Liver (tissue), 8 donors: ENCODE measurements at regions not wholly inside any gene's neighbourhood (a gene's known extent, or its start where the extent isn't known, plus 50 kb on each side); places are given as distances from the start of the nearest gene placed in this dataset.

Experiments used
- DNase-seq: peaks from one replicate; pipeline ENCODE4 v3.0.0-alpha.2; 2017; ENCODE audit warnings: low spot score
- H3K27ac ChIP-seq, 2 donors: one replicate each; pipeline ENCODE4 v1.7.0; 2013; ENCODE audit warnings: inconsistent platforms in 2 of 2, low read length in 2 of 2, control low read depth in 1 of 2, low read depth in 1 of 2, mild to moderate bottlenecking in 1 of 2
- H3K27me3 ChIP-seq, 4 donors: one replicate each; pipeline versions ENCODE4 v1.6.1 to v1.7.0; 2013; ENCODE audit warnings: low read length in 3 of 4, inconsistent platforms in 1 of 4, mild to moderate bottlenecking in 1 of 4, moderate library complexity in 1 of 4; ENCODE audit not compliant: control insufficient read depth in 4 of 4, insufficient read depth in 4 of 4
- H3K36me3 ChIP-seq, 4 donors: one replicate each; pipeline versions ENCODE4 v1.6.1 to v1.7.0; 2013; ENCODE audit warnings: low read length in 3 of 4, mild to moderate bottlenecking in 3 of 4, low read depth in 1 of 4, moderate library complexity in 1 of 4; ENCODE audit not compliant: control insufficient read depth in 4 of 4, insufficient read depth in 3 of 4
- H3K4me1 ChIP-seq, 4 donors: one replicate each; pipeline versions ENCODE4 v1.6.1 to v1.7.0; 2013; ENCODE audit warnings: low read length in 3 of 4, mild to moderate bottlenecking in 3 of 4, moderate library complexity in 1 of 4; ENCODE audit not compliant: control insufficient read depth in 4 of 4, insufficient read depth in 4 of 4
- H3K4me3 ChIP-seq, 3 donors: one replicate each; pipeline versions ENCODE4 v1.6.1 to v1.7.0; 2013; ENCODE audit warnings: low read length in 3 of 3, control low read depth in 1 of 3, low read depth in 1 of 3, mild to moderate bottlenecking in 1 of 3
- H3K9ac ChIP-seq, 2 donors: one replicate each; pipeline ENCODE4 v1.7.0; 2013; ENCODE audit warnings: low read length in 2 of 2, mild to moderate bottlenecking in 2 of 2, moderate library complexity in 2 of 2, control low read depth in 1 of 2, low read depth in 1 of 2
- H3K9me3 ChIP-seq, 4 donors: one replicate each; pipeline versions ENCODE4 v1.6.1 to v1.7.0; 2013; ENCODE audit warnings: low read length in 3 of 4; ENCODE audit not compliant: control insufficient read depth in 4 of 4
- ATF3 ChIP-seq: IDR thresholded peaks from 2 replicates; pipeline ENCODE4 v1.6.1; 2016; ENCODE audit warnings: antibody characterized with exemption
- CTCF ChIP-seq: fragments of 150-350 bp; IDR thresholded peaks from 2 replicates; pipeline ENCODE4 v1.5.1; 2017; ENCODE audit warnings: improper control_type of control experiment, low read depth, low read length; ENCODE audit not compliant: missing input control
- EGR1 ChIP-seq, 2 donors: IDR thresholded peaks; 2 replicates each; pipeline ENCODE4 v1.6.1; 2016 to 2018; ENCODE audit warnings: antibody characterized with exemption in 2 of 2, low read depth in 2 of 2
- FOXA1 ChIP-seq: IDR thresholded peaks from 2 replicates; pipeline ENCODE4 v1.6.1; 2016; ENCODE audit warnings: antibody characterized with exemption
- FOXA2 ChIP-seq: IDR thresholded peaks from 2 replicates; pipeline ENCODE4 v1.6.1; 2016; ENCODE audit warnings: antibody characterized with exemption
- GABPA ChIP-seq, 2 donors: IDR thresholded peaks in 1 of 2; conservative IDR thresholded peaks in 1 of 2; 2 replicates each; pipeline ENCODE4 v1.6.1; 2016; ENCODE audit warnings: antibody characterized with exemption in 2 of 2, mild to moderate bottlenecking in 1 of 2, moderate library complexity in 1 of 2
- HNF4A ChIP-seq, 2 donors: conservative IDR thresholded peaks; 2 replicates each; pipeline ENCODE4 v1.6.1; 2016; ENCODE audit warnings: antibody characterized with exemption in 2 of 2, mild to moderate bottlenecking in 2 of 2
- HNF4G ChIP-seq: IDR thresholded peaks from 2 replicates; pipeline ENCODE4 v1.6.1; 2016; ENCODE audit warnings: antibody characterized with exemption
- JUND ChIP-seq, 2 donors: IDR thresholded peaks; 2 replicates each; pipeline ENCODE4 v1.6.1; 2016; ENCODE audit warnings: antibody characterized with exemption in 2 of 2
- MAX ChIP-seq: IDR thresholded peaks from 2 replicates; pipeline ENCODE4 v1.6.1; 2016; ENCODE audit warnings: antibody characterized with exemption
- NR2F2 ChIP-seq: IDR thresholded peaks from 2 replicates; pipeline ENCODE4 v1.6.1; 2016; ENCODE audit warnings: antibody characterized with exemption
- RAD21 ChIP-seq, 2 donors: IDR thresholded peaks; 2 replicates each; pipeline ENCODE4 v1.6.1; 2016; ENCODE audit warnings: antibody characterized with exemption in 2 of 2, mild to moderate bottlenecking in 2 of 2
- REST ChIP-seq: IDR thresholded peaks from 2 replicates; pipeline ENCODE4 v1.6.1; 2016; ENCODE audit warnings: antibody characterized with exemption, mild to moderate bottlenecking
- RXRA ChIP-seq, 2 donors: IDR thresholded peaks; 2 replicates each; pipeline ENCODE4 v1.6.1; 2017 to 2018; ENCODE audit warnings: antibody characterized with exemption in 2 of 2, mild to moderate bottlenecking in 1 of 2
- SP1 ChIP-seq: IDR thresholded peaks from 2 replicates; pipeline ENCODE4 v1.6.1; 2018; ENCODE audit warnings: antibody characterized with exemption, mild to moderate bottlenecking
- TAF1 ChIP-seq: conservative IDR thresholded peaks from 2 replicates; pipeline ENCODE4 v1.6.1; 2016; ENCODE audit warnings: antibody characterized with exemption, mild to moderate bottlenecking
- YY1 ChIP-seq: IDR thresholded peaks from 2 replicates; pipeline ENCODE4 v1.6.1; 2016; ENCODE audit warnings: antibody characterized with exemption, mild to moderate bottlenecking
- ZBTB33 ChIP-seq: IDR thresholded peaks from 2 replicates; pipeline ENCODE4 v1.6.1; 2016; ENCODE audit warnings: antibody characterized with exemption
- WGBS: extraction: QIAGEN DNeasy Blood & Tissue Kit; methylation state at CpG from one replicate; pipeline ENCODE4 v1.1.7; 2013; 5-methylcytosine and 5-hydroxymethylcytosine counted together
- donor health status: healthy.
- donor health status: healthy.
- donor health status: healthy.
- donor health status: healthy.
- donor health status: healthy.

- 71% methylated on average over 9 of the region's 9 CpGs for WGBS
- no peak for DNase-seq
- no peak for TF ChIP-seq HNF4G
- no peak for TF ChIP-seq SP1
- no peak for TF ChIP-seq RXRA (IDR thresholded peaks at IDR 0.05)
- no peak for TF ChIP-seq HNF4A (conservative IDR thresholded peaks at IDR 0.05)
- TF ChIP-seq FOXA2: no peak
- TF ChIP-seq JUND (IDR thresholded peaks at IDR 0.05): no peak
- TF ChIP-seq FOXA1: no peak
- no peak for TF ChIP-seq GABPA (IDR thresholded peaks at IDR 0.05 in 1 of 2, conservative IDR thresholded peaks at IDR 0.05 in 1 of 2)
- no peak for TF ChIP-seq REST
- no peak for TF ChIP-seq NR2F2
- TF ChIP-seq YY1: no peak
- TF ChIP-seq MAX: no peak
- TF ChIP-seq EGR1 (IDR thresholded peaks at IDR 0.05; ENCODE audit: low read depth in 2 of 2): no peak
- no peak for TF ChIP-seq ZBTB33
- no peak for TF ChIP-seq TAF1
- no peak for TF ChIP-seq ATF3
- no peak for TF ChIP-seq CTCF
- TF ChIP-seq RAD21 (IDR thresholded peaks at IDR 0.05): no peak
These were observed 189.9 kb downstream of the INO80D start for GRCh38 chr2:205895981-205896655.

More at GRCh38 chr2:205895981-205896655, 189.9 kb downstream of the INO80D start:
- Histone ChIP-seq H3K36me3 (no peaks in the 10 kb centered on the region), H3K9ac (no peak overlapping the region), H3K27ac (no peak overlapping the region), H3K9me3 (no peaks in the 10 kb centered on the region), H3K4me1 (no peaks in the 10 kb centered on the region), H3K27me3 (no peaks in the 10 kb centered on the region), H3K4me3 (no peak overlapping the region)
